CD4-positive, alpha-beta T cell treated with Interleukin-4 for 1 hour (primary cell): ENCODE measurements at regions not wholly inside any gene's neighbourhood (a gene's known extent, or its start where the extent isn't known, plus 50 kb on each side); places are given as distances from the start of the nearest gene placed in this dataset.
"Not testable (repeated sequence)": the region's sequence is repeated elsewhere in the genome, so short reads cannot be mapped to it uniquely, and the experiment has no call there.

Source experiments
- DNase-seq, 2 donors: peaks; one replicate each; pipeline ENCODE4 v3.0.0-alpha.2; 2020 to 2022

- no peak for DNase-seq
Observed at GRCh38 chr16:46519063-46519462, 102.1 kb downstream of the SHCBP1 start.

GRCh38 chr16:46496701-46497100 is 124.5 kb downstream of the SHCBP1 start:
- DNase-seq, result no peak

- no peak for DNase-seq
Observed at GRCh38 chr16:46482895-46483294, 138.3 kb downstream of the SHCBP1 start.

- no peak for DNase-seq
Observed at GRCh38 chr16:46466239-46466638, 154.9 kb downstream of the SHCBP1 start.

- DNase-seq, result not testable (repeated sequence)
Observed at GRCh38 chr16:46454801-46455200, 166.4 kb downstream of the SHCBP1 start.

GRCh38 chr16:46428108-46429061 is 192.8 kb downstream of the SHCBP1 start:
- DNase-seq, result no peak

GRCh38 chr16:46427340-46428107 is 193.7 kb downstream of the SHCBP1 start:
- no peak for DNase-seq

GRCh38 chr16:46426336-46426735 is 194.8 kb downstream of the SHCBP1 start:
- no peak for DNase-seq

GRCh38 chr16:46404028-46404427 is 217.2 kb downstream of the SHCBP1 start:
- no peak for DNase-seq

GRCh38 chr16:46398559-46398958 is 222.6 kb downstream of the SHCBP1 start:
- peak in 1 of 2 donors; percentile 61 for DNase-seq

- DNase-seq, result peak in 1 of 2 donors; percentile 35
Observed at GRCh38 chr16:46396883-46397270, 224.3 kb downstream of the SHCBP1 start.

GRCh38 chr16:46396131-46396882 is 224.9 kb downstream of the SHCBP1 start:
- DNase-seq, result peak in 1 of 2 donors; percentile 33

- DNase-seq, result peak in 1 of 2 donors; percentile 37
Observed at GRCh38 chr16:46395391-46395921, 225.7 kb downstream of the SHCBP1 start.

GRCh38 chr16:46394963-46395362 is 226.2 kb downstream of the SHCBP1 start:
- DNase-seq, result peak in 1 of 2 donors; percentile 13

GRCh38 chr16:46394149-46394548 is 227.0 kb downstream of the SHCBP1 start:
- peak in 1 of 2 donors; percentile 49 for DNase-seq

GRCh38 chr16:46392930-46393722 is 228.1 kb downstream of the SHCBP1 start:
- peak in 1 of 2 donors; percentile 59 for DNase-seq

GRCh38 chr16:46390660-46391462 is 230.3 kb downstream of the SHCBP1 start:
- DNase-seq, result peak; percentile 24 to 85

GRCh38 chr16:46389561-46390041 is 231.6 kb downstream of the SHCBP1 start:
- peak; percentile 75 to 90 for DNase-seq

GRCh38 chr16:46388939-46389491 is 232.2 kb downstream of the SHCBP1 start:
- peak in 1 of 2 donors; percentile 6 for DNase-seq

- not testable (repeated sequence) for DNase-seq
Observed at GRCh38 chr16:46388354-46388753, 232.8 kb downstream of the SHCBP1 start.
